LNCaP clone FGC (cell line): ENCODE measurements at regions not wholly inside any gene's neighbourhood (a gene's known extent, or its start where the extent isn't known, plus 50 kb on each side); places are given as distances from the start of the nearest gene placed in this dataset.

Experiments
- DNase-seq: peaks from one replicate; pipeline ENCODE4 v3.0.0-alpha.2; 2011; ENCODE audit warnings: low read depth
- H3K4me3 ChIP-seq: 2 replicates; pipeline ENCODE4 v1.5.1; 2011; ENCODE audit warnings: mild to moderate bottlenecking, low read depth, low read length, control low read depth
- CTCF ChIP-seq: IDR thresholded peaks from 2 replicates; pipeline ENCODE4 v1.5.1; 2012; ENCODE audit warnings: mild to moderate bottlenecking; ENCODE audit not compliant: control insufficient read depth, insufficient read depth; ENCODE audit errors: extremely low read depth

DNA sequence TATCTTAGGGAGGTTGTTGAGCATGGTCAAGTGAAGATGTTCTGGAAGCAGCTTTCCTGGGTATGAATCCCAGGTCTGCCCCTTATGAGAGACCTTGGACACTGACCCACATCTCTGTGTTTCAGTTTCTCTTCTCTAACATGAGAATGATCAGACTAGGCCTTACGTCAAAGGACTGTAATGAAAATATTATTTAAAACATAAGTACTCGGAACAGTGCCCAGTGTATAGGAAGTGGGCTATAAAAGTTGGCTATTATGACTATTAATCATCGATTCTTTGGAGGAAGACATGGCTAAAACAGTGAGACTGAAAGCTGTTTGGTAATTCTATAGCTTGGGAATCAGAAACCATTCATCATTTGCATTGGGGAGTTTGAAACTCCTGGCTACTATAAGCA, 65.3 kb upstream of the MYO10 start:
- no peak for DNase-seq
- no peak overlapping the region for H3K4me3 ChIP-seq
- no peak for TF ChIP-seq CTCF

DNA sequence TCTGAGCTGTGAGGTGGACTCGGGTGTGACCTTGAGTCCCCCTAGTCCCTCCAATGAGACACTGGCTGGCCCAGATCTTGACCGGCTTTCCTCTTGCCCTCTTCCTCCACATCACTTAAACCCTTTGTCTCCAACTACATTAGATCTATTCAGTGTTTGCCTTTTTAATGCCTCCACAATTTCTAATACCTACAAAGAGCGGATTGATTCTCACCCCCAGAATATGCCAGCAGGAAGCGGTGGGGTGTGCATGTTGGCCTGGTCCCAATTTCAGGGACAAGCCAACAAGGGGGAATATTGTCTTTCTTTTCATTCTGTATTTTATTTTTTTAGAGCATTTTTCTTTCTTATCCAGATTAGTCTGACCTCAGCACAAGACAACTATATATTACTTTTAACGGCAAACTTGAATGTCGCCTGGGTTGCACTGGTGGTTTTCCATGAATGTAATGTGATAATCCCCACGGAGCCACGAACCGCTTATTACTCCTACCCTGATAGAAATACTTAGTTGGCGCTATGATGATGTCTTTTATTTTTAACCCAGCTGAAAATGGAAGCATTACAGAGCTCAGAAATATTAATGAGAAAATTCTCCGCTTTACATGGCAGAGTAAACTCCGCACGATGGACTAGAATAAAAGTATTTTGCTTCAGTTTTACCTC, 68.5 kb upstream of the MYO10 start:
- no peak for DNase-seq
- TF ChIP-seq CTCF: no peak
- no peak overlapping the region for H3K4me3 ChIP-seq

DNA sequence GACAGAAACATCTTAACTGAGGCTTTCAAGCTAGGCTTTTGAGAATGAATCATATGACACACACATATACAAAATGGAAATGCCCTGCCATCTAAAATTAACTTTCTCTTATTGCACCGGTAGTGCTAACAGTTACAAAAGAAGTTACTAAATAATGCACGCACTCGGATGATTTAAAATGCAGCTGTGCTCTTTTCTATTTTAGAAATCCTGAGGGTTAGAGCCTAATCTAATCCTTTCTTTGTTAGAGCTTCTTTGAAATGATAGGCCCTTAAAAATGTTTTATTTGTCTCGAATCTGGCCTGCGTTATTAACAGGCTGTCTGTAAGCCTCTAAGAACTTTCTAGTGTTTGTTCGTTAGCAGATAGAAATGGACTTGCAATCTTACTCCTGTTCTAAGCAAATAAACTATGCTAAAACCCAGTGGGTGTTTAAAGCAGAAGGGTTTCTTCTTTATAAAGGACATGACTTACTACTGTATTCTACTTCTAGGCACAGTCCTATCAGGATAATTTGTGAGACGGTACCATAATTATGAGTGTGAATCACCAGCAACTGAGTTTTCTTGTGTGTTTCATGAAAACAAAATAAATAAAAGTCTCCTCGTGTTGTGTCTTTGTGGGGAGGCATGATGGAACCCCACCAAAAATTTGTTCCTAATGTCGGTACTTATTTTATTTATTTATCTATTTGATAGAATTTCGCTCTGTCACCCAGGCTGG, 69.2 kb upstream of the MYO10 start:
- no peak for TF ChIP-seq CTCF
- no peak overlapping the region for H3K4me3 ChIP-seq
- no peak for DNase-seq

DNA sequence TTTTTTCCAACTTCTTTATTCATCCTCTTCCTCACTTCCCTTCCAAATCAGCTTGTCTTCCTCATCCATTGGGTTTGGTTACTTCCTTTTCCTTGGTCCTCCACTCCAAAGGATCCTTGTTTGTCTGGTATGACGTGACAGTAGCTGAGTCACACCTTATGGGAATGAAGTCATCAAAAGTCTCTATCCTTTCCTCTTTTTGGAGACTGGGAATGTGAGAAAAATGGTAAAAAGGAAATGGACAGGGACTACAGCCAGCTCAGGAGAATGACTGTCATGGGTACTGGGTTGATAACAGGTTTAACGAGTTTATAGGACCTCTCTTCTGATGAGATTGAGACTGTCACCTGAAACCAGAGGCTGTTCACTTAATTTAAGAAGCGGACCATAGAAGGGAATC, 76.2 kb upstream of the MYO10 start:
- no peak overlapping the region for H3K4me3 ChIP-seq
- peak; percentile 14 for DNase-seq

GRCh38 chr5:17014686-17015085, 78.6 kb upstream of the MYO10 start:
- no peak for DNase-seq
- TF ChIP-seq CTCF: no peak
- no peak overlapping the region for H3K4me3 ChIP-seq

More for the DNA sequence above, 76.2 kb upstream of the MYO10 start:
- no peak for TF ChIP-seq CTCF

DNA sequence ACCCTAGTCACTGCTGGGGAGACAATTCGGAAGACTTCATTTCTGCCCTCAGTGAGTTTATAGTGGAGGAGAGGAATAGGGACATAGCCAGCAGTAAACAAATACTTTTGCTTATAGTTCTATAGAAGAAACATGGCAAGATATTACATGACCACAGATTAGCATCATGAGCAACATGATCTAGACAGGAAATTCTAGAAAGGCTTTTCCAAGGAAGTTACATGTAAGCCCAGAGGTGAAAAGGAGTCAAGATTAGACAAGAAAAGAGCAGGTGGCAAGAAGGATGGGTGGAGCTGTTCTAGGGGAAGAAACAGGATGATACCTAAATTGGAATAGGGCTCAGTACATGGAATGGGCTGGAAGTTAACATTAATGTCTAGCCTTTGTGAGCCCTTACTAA, 82.8 kb upstream of the MYO10 start:
- no peak overlapping the region for H3K4me3 ChIP-seq
- no peak for TF ChIP-seq CTCF
- no peak for DNase-seq
